Uterus (tissue), 2 donors: ENCODE measurements at regions not wholly inside any gene's neighbourhood (a gene's known extent, or its start where the extent isn't known, plus 50 kb on each side); places are given as distances from the start of the nearest gene placed in this dataset.

Experiments
- CTCF ChIP-seq, 4 experiments: fragments of 200-600 bp in 2 of 4; fragments of 450-650 bp in 2 of 4; sonication (generic) in 2 of 4; IDR thresholded peaks; one replicate each; pipeline ENCODE4 v1.5.1; 2016 to 2019; ENCODE audit warnings: antibody characterized with exemption in 4 of 4, mild to moderate bottlenecking in 2 of 4, moderate library complexity in 1 of 4
- POLR2A ChIP-seq, 2 donors: fragments of 450-650 bp; IDR thresholded peaks; one replicate each; pipeline ENCODE4 v1.6.1; 2016; ENCODE audit warnings: antibody characterized with exemption in 2 of 2, mild to moderate bottlenecking in 1 of 2, moderate library complexity in 1 of 2

GRCh38 chr10:2856598-2856997 is 210.8 kb upstream of the PFKP start:
- no peak for TF ChIP-seq CTCF (IDR thresholded peaks at IDR 0.05)
- no peak for TF ChIP-seq POLR2A (IDR thresholded peaks at IDR 0.05)
